HepG2 (cell line): ENCODE measurements at regions not wholly inside any gene's neighbourhood (a gene's known extent, or its start where the extent isn't known, plus 50 kb on each side); places are given as distances from the start of the nearest gene placed in this dataset.

Experiments used
- ATAC-seq: fragments of 200-7000 bp; cut with Tn5 transposase; 3 replicates; pipeline ENCODE4 v1.9.1; 2020; ENCODE audit warnings: mild to moderate bottlenecking, moderate library complexity
- BruUV-seq: library from RNA; stranded (reverse); fragments of 400-500 nt; replicated peaks from 2 replicates; lab custom pipeline; 2021; lab: Mats Ljungman, UMichigan
- CTCF ChIA-PET: fragments of 300-600 bp; formaldehyde crosslinking; extraction: SDS; loops from one replicate; lab custom pipeline; 2021; ENCODE audit warnings: low total read pairs, inconsistent platforms, low intra/inter-chr PET ratio; lab: Yijun Ruan, JAX
- POLR2A ChIA-PET: fragments of 350-600 bp; sonication (Branson Sonifier 250); formaldehyde crosslinking; loops from one replicate; lab custom pipeline; 2020; ENCODE audit warnings: antibody characterized with exemption, inconsistent platforms; lab: Yijun Ruan, JAX
- DNase-seq: peaks from one replicate; pipeline ENCODE4 v3.0.0-alpha.2; 2015; ENCODE audit warnings: low spot score
- FAIRE-seq: peaks from 3 replicates; lab custom pipeline; 2011; peaks lifted over from hg19 to GRCh38; lab: Jason Lieb, UNC
- H2AFZ ChIP-seq: one replicate; pipeline ENCODE4 v1.6.1; 2011; ENCODE audit warnings: low read length, inconsistent platforms
- H3K27ac ChIP-seq: fragments of 300-600 bp; 3 replicates; pipeline ENCODE4 v1.8.0; 2011; ENCODE audit warnings: mixed run types, mild to moderate bottlenecking, mixed read lengths, low read length, inconsistent platforms; ENCODE audit not compliant: insufficient read depth; ENCODE audit errors: extremely low read length
- H3K27me3 ChIP-seq, 2 experiments: fragments of 200-600 bp in 1 of 2; 2 replicates in 1 of 2; 3 replicates in 1 of 2; pipeline versions ENCODE4 v1.6.0 to v1.8.0; 2011; ENCODE audit warnings: low read length in 2 of 2, mild to moderate bottlenecking in 2 of 2, moderate library complexity in 2 of 2, inconsistent platforms in 1 of 2; ENCODE audit not compliant: insufficient read depth in 2 of 2, control insufficient read depth in 1 of 2
- H3K36me3 ChIP-seq, 2 experiments: fragments of 200-600 bp in 1 of 2; replicated peaks in 1 of 2; 2 replicates in 1 of 2; 3 replicates in 1 of 2; pipeline versions ENCODE4 v1.5.1 to v1.8.0; 2011; ENCODE audit warnings: low read length in 2 of 2, inconsistent platforms in 1 of 2; ENCODE audit not compliant: insufficient read depth in 2 of 2, control insufficient read depth in 1 of 2
- H3K4me1 ChIP-seq: 2 replicates; pipeline ENCODE4 v1.5.1; 2012; ENCODE audit warnings: low read length, inconsistent platforms; ENCODE audit not compliant: insufficient read depth
- H3K4me2 ChIP-seq: 2 replicates; pipeline ENCODE4 v1.6.0; 2011; ENCODE audit warnings: low read depth, low read length, inconsistent platforms
- H3K4me3 ChIP-seq, 3 experiments: fragments of 200-600 bp in 1 of 3; sonication (generic), shearing (Covaris generic) in 1 of 3; replicated peaks in 1 of 3; 2 replicates each; pipeline ENCODE4 v1.5.1; 2011 to 2016; ENCODE audit warnings: low read length in 3 of 3, inconsistent platforms in 2 of 3, low read depth in 2 of 3, mild to moderate bottlenecking in 2 of 3, control low read depth in 1 of 3, mixed read lengths in 1 of 3; ENCODE audit not compliant: insufficient read depth in 1 of 3
- H3K79me2 ChIP-seq: one replicate; pipeline ENCODE4 v1.6.1; 2011; ENCODE audit warnings: low read length, inconsistent platforms; ENCODE audit not compliant: insufficient read depth
- H3K9ac ChIP-seq: 2 replicates; pipeline ENCODE4 v1.6.0; 2011; ENCODE audit warnings: mild to moderate bottlenecking, low read depth, low read length, inconsistent platforms; ENCODE audit not compliant: insufficient read depth
- H3K9me3 ChIP-seq: 2 replicates; pipeline ENCODE4 v1.5.1; 2012; ENCODE audit warnings: mild to moderate bottlenecking, low read length
- H4K20me1 ChIP-seq: 2 replicates; pipeline ENCODE4 v1.6.0; 2011; ENCODE audit warnings: inconsistent platforms, mild to moderate bottlenecking, low read length, moderate library complexity; ENCODE audit not compliant: insufficient read depth
- CHD4 ChIP-seq: fragments of 200-600 bp; sonication (generic); IDR thresholded peaks from 2 replicates; pipeline ENCODE4 v1.7.0; 2017; ENCODE audit warnings: mild to moderate bottlenecking, low read length, borderline replicate concordance
- ZNF768 ChIP-seq: sonication (generic); formaldehyde crosslinking; IDR thresholded peaks from 2 replicates; pipeline ENCODE4 v1.4.0; 2020; ENCODE audit warnings: missing genetic modification reagents
- WGBS: methylation state at CpG from one replicate; pipeline ENCODE4 v1.1.6; 2017; ENCODE audit warnings: low lambda C conversion rate; 5-methylcytosine and 5-hydroxymethylcytosine counted together
- in situ Hi-C: cut with HindIII; loops from 2 replicates; pipeline ENCODE4 v1.10.0; 2017; ENCODE audit warnings: low pct_unique_long_range_greater_than_20kb; ENCODE audit not compliant: extremely low pct_ligation_motif_present
- intact Hi-C: fragments of 100-400 bp; cut with micrococcal nuclease; formaldehyde crosslinking; loops from one replicate; pipeline ENCODE4 v1.10.0; 2022; ENCODE audit not compliant: unreplicated experiment
- TF ChIP-seq, protein P1 (sequence below): sonication (generic); formaldehyde crosslinking; IDR thresholded peaks from 2 replicates; pipeline ENCODE4 v1.5.1; 2020; ENCODE audit warnings: missing genetic modification reagents, mild to moderate bottlenecking, borderline replicate concordance
- TF ChIP-seq, protein P2 (sequence below): sonication (generic); formaldehyde crosslinking; IDR thresholded peaks from 2 replicates; pipeline ENCODE4 v1.8.1; 2023; ENCODE audit warnings: mild to moderate bottlenecking, moderate library complexity, missing genetic modification reagents

DNA sequence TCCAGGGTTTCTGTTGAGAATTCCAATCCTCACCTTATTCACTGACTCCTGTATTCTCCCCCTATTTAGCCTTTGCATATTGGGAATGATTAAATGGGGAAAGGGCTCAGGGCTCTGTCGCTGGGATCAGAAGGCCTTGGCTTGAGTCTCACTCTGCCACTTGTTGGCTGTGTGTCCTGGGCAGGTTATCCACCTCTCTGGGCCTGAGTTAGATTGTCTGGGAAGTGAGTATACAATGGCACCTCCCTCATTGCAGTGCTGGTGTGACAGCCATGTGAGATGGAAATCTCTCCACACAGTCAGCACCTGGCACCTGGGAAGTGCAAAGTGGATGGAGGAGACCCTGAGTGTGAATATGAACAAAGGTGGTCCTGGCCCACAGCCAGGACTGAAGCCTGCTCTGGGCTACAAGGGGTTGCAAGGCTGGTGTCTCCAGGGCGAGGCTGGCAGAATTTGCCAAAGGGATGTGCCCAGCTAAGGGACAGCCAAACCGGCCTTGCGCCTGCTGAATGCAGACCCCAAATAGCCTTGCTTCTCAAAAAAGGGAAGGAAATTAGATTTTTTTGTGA lies 200.0 kb upstream of the PMEPA1 start:
- CTCF ChIA-PET: no interaction called here
- TF ChIP-seq CHD4: no peak
- TF ChIP-seq ZNF768: peak; percentile 53; the same call in 1 of the 2 replicates
- no peak overlapping the region for H3K9ac ChIP-seq

DNA sequence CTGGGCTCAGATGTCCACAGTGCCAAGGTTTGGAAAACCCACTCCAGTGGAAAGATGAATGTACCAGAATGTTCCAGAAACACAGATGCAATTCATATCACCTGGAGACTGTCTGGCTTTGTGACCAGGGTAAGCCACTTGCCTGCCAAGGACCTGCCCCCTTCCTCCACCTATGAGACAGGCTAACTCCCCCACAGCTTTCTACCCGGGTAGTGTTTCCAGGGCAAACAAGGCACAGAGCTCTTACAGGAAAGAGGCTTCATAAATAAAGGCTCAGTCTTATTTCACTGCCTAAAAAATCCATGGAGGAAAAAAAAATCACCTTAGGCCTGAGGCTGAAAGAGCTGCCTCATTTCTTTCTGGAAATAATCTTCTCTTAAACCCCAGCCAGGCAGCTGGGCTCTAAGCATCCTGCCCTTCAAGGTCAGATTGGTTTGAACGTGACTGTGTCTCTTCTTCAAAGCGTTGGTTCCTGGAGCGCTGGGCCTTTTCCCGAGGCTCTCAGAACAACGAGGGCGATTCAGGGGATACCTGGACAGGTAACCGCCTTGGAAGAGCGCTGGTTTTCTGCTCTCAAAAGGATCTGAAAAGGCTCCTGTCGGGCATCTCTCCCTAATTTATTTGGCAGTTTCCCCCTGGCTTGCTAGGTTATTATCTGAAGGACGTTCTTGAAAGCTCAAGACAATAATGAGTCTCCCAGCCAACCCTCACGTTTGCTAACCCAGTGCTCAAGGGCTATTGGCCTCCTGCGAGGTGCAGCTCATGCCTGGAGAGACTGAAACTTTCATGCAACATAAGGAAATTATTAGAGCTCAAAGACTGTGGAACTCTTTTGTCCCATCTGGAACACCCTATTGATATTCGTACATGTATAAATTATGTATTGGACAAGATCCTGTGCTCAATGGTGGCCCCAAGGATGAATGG lies 199.2 kb upstream of the PMEPA1 start:
- no peak overlapping the region for H2AFZ ChIP-seq
- no peak for ATAC-seq
- no peak overlapping the region for H3K9ac ChIP-seq
- H3K27me3 ChIP-seq: peaks cover 2 to 41% of the 10 kb centered on the region in 2 experiments; a peak in 4 of 5 replicates
- H3K4me2 ChIP-seq: no peak overlapping the region
- WGBS: 5% methylated on average over 14 of the region's 14 CpGs
- no peaks in the 10 kb centered on the region for H3K79me2 ChIP-seq
- intact Hi-C loops: no loop called here
- in situ Hi-C loops: no loop called here
- ChIA-PET CTCF (no interaction called here), POLR2A (no interaction called here)
- H3K27ac ChIP-seq: no peak overlapping the region
- H3K36me3 ChIP-seq: no peaks in the 10 kb centered on the region
- TF ChIP-seq, protein P1, sequence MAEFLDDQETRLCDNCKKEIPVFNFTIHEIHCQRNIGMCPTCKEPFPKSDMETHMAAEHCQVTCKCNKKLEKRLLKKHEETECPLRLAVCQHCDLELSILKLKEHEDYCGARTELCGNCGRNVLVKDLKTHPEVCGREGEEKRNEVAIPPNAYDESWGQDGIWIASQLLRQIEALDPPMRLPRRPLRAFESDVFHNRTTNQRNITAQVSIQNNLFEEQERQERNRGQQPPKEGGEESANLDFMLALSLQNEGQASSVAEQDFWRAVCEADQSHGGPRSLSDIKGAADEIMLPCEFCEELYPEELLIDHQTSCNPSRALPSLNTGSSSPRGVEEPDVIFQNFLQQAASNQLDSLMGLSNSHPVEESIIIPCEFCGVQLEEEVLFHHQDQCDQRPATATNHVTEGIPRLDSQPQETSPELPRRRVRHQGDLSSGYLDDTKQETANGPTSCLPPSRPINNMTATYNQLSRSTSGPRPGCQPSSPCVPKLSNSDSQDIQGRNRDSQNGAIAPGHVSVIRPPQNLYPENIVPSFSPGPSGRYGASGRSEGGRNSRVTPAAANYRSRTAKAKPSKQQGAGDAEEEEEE (CRISPR knock-in tag): no peak
- TF ChIP-seq, protein P2, sequence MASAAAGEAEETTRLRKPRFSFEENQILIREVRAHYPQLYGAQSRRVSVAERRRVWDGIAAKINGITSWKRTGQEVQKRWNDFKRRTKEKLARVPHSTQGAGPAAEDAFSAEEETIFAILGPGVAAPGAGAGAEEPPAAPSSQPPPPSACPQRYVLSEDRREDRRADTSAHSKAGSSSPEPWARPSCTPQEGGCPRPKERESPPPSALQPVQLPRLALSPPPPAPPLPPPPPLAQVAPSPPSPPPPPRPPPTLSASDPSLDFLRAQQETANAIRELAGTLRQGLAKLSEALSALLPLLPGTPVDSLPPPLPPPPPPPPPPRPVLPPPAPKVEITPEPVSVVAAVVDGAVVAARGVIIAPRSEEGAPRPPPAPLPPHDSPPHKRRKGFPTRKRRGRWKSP (CRISPR knock-in tag): no peak
- TF ChIP-seq, all 625 proteins: peak for 0
- DNase-seq (no peak), FAIRE-seq (no peak)
- H3K4me1 ChIP-seq: no peaks in the 10 kb centered on the region
- no peak overlapping the region for H3K4me3 ChIP-seq
- no peaks in the 10 kb centered on the region for H3K9me3 ChIP-seq
- H4K20me1 ChIP-seq: no peaks in the 10 kb centered on the region
- BruUV-seq: no TSS peak

More for the DNA sequence above, 200.0 kb upstream of the PMEPA1 start:
- no peak overlapping the region for H3K4me3 ChIP-seq
- H3K4me2 ChIP-seq: no peak overlapping the region
- H3K27ac ChIP-seq: no peak overlapping the region
- BruUV-seq: no TSS peak
- in situ Hi-C loops: no loop called here
- no peak for DNase-seq
- FAIRE-seq: no peak
- no peak for ATAC-seq
- H4K20me1 ChIP-seq: no peaks in the 10 kb centered on the region
- H3K27me3 ChIP-seq: peaks cover 2 to 39% of the 10 kb centered on the region in 2 experiments; a peak in 3 of 5 replicates
- no peaks in the 10 kb centered on the region for H3K79me2 ChIP-seq
- intact Hi-C loops: no loop called here
- H3K4me1 ChIP-seq: no peaks in the 10 kb centered on the region
- H3K9me3 ChIP-seq: no peaks in the 10 kb centered on the region
- no peaks in the 10 kb centered on the region for H3K36me3 ChIP-seq
- H2AFZ ChIP-seq: no peak overlapping the region
- POLR2A ChIA-PET: no interaction called here
- 36% methylated on average over 4 of the region's 4 CpGs for WGBS
